Fibroblast of skin of back (primary cell): ENCODE measurements at regions not wholly inside any gene's neighbourhood (a gene's known extent, or its start where the extent isn't known, plus 50 kb on each side); places are given as distances from the start of the nearest gene placed in this dataset.
"Not testable (repeated sequence)": the region's sequence is repeated elsewhere in the genome, so short reads cannot be mapped to it uniquely, and the experiment has no call there.

ENCODE experiments used
- DNase-seq: peaks from one replicate; pipeline ENCODE4 v3.0.0-alpha.2; 2013

- peak; percentile 92 for DNase-seq
Measured at GRCh38 chr7:104956753-104957450, 57.1 kb upstream of the KMT2E start.

GRCh38 chr7:104958371-104958865, 55.6 kb upstream of the KMT2E start:
- DNase-seq, result no peak

- DNase-seq, result not testable (repeated sequence)
Measured at GRCh38 chr7:104959483-104959882, 54.5 kb upstream of the KMT2E start.

GRCh38 chr7:104960741-104961448, 53.1 kb upstream of the KMT2E start:
- DNase-seq, result no peak

- DNase-seq, result no peak
Measured at GRCh38 chr7:104961821-104962220, 52.2 kb upstream of the KMT2E start.

- no peak for DNase-seq
Measured at GRCh38 chr7:104962781-104963180, 51.2 kb upstream of the KMT2E start.

- DNase-seq, result no peak
Measured at GRCh38 chr7:104963378-104963990, 50.5 kb upstream of the KMT2E start.

- DNase-seq, result no peak
Measured at GRCh38 chr7:104963991-104964385, 50.0 kb upstream of the KMT2E start.
